AG04449 (cell line): ENCODE measurements at regions not wholly inside any gene's neighbourhood (a gene's known extent, or its start where the extent isn't known, plus 50 kb on each side); places are given as distances from the start of the nearest gene placed in this dataset.

Experiments
- CTCF ChIA-PET: fragments of 350-600 bp; formaldehyde crosslinking; extraction: SDS; loops from one replicate; lab custom pipeline; 2021; ENCODE audit warnings: antibody characterized with exemption; lab: Yijun Ruan, JAX
- POLR2A ChIA-PET: fragments of 400-600, 350-600 bp; formaldehyde crosslinking; extraction: SDS; loops from one replicate; lab custom pipeline; 2020; ENCODE audit warnings: antibody characterized with exemption, inconsistent platforms; lab: Yijun Ruan, JAX
- DNase-seq: peaks from one replicate; pipeline ENCODE4 v3.0.0-alpha.2; 2010; ENCODE audit warnings: low read depth, low spot score
- H3K4me3 ChIP-seq: 2 replicates; pipeline ENCODE4 v1.5.1; 2011; ENCODE audit warnings: low read depth, mild to moderate bottlenecking, control low read depth, low read length
- TF ChIP-seq, protein P1 (sequence below): IDR thresholded peaks from one replicate; pipeline ENCODE4 v1.5.1; 2011; ENCODE audit warnings: mild to moderate bottlenecking, moderate library complexity, low read length, control low read depth, inconsistent platforms; ENCODE audit not compliant: insufficient read depth; ENCODE audit errors: missing control alignments

DNA sequence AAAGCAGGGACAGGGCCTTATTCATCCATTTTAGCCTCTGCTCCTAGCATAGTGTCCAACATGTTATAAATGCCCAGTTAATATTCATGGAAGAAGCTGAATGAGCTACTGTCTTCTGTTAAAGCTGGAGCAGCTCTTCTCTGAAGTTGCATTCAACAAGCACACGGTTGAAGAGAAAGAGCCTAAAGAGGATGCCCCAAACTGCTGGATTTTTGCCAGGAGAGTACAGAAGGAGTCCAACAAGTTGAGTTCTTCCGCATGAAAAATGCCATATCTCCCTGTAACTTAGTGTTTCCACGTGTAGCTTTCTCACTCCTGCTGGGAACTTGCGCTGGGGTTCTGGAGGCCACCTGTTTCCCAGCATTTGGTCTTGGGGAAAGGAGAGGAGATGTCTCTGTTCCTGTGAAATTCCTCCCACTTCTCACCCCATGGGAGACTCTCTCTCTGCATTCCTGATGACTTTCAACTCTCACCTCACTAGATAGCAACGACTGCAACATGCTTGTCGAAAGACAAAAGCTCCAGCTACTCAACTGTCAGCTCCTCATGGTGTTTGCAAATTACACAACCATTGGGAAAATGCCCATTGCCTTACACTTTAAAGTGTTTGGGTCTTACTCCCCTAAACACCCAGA is 122.8 kb downstream of the KIF4B start:
- POLR2A ChIA-PET = no interaction called here
- TF ChIP-seq, protein P1, sequence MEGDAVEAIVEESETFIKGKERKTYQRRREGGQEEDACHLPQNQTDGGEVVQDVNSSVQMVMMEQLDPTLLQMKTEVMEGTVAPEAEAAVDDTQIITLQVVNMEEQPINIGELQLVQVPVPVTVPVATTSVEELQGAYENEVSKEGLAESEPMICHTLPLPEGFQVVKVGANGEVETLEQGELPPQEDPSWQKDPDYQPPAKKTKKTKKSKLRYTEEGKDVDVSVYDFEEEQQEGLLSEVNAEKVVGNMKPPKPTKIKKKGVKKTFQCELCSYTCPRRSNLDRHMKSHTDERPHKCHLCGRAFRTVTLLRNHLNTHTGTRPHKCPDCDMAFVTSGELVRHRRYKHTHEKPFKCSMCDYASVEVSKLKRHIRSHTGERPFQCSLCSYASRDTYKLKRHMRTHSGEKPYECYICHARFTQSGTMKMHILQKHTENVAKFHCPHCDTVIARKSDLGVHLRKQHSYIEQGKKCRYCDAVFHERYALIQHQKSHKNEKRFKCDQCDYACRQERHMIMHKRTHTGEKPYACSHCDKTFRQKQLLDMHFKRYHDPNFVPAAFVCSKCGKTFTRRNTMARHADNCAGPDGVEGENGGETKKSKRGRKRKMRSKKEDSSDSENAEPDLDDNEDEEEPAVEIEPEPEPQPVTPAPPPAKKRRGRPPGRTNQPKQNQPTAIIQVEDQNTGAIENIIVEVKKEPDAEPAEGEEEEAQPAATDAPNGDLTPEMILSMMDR = no peak
- no peak for DNase-seq
- CTCF ChIA-PET = interaction anchor here (0.9 to 6.3 kb wide), 6 partner anchors 8 to 1688 kb away, joined by 3 to 56 read pairs (median 6); no protein-coding TSS in a partner anchor
- H3K4me3 ChIP-seq = no peak overlapping the region

DNA sequence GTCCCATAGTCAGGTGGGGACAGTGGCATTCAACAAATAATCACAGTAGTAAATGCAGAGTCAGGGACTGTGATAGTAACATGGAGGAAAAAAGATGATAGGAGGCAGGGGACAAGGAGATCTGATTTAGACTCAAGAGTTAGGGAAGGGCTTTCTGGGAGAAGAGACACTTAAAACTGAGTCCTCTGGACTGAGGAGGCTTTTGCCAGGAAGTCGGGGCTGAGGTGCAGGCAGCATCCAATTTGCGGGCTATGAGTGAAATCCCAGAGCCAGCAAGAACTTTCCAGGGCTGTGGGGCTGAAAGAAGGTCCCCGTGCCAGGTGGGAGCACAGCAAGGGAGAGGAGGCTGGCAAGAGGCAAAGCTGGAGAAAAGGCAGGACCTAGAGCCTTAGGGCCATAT is 124.1 kb downstream of the KIF4B start:
- no peak overlapping the region for H3K4me3 ChIP-seq
- no peak for DNase-seq
- CTCF ChIA-PET = interaction anchor here (0.6 to 6.3 kb wide), 7 partner anchors 10 to 1995 kb away, joined by 3 to 56 read pairs (median 13); no protein-coding TSS in a partner anchor
- TF ChIP-seq, protein P1 = no peak
- POLR2A ChIA-PET = no interaction called here

DNA sequence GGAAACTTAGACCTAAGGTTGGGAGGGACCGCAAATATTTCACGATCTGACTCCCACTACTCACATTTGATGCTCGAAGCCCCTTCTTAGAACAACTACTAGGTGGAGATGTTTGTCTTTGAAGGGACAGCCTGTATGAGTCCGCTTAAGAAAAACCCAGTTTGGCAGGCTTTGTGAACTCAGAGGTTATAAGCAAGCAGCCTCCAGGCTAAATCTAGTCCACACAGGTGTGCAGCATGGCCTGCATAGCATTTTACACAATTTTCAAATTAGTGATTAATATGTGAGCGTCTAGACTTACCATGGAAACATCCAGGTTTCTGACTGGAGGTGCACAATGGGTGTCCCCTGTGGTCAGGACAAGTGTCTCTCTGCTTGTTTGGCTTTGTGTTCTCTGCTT is 127.1 kb downstream of the KIF4B start:
- H3K4me3 ChIP-seq = no peak overlapping the region
- TF ChIP-seq, protein P1 = no peak
- POLR2A ChIA-PET = no interaction called here
- no peak for DNase-seq
- CTCF ChIA-PET = interaction anchor here (0.9 to 6.3 kb wide), 7 partner anchors 8 to 1992 kb away, joined by 4 to 56 read pairs (median 13); no protein-coding TSS in a partner anchor

DNA sequence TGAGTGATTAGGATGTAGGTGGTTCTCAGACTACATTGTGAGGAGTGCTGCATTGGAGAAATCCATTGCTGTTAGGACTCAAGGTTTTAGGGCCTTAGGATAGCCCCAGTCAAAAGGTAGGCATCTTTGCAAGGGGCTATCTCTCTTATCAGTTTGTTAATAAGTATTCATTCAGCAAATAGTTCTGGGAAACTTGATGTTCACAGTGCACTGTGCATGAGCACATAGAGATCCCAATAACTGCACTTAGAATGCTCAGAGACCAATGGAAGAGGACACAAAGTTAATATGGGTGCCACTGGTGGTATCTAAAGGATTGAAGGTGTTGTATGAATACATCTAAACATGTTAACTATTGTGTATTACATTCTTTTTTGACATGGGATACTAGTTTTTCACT is 131.4 kb downstream of the KIF4B start:
- no peak for DNase-seq
- POLR2A ChIA-PET = no interaction called here
- TF ChIP-seq, protein P1 = no peak
- no peak overlapping the region for H3K4me3 ChIP-seq
- CTCF ChIA-PET = no interaction called here

DNA sequence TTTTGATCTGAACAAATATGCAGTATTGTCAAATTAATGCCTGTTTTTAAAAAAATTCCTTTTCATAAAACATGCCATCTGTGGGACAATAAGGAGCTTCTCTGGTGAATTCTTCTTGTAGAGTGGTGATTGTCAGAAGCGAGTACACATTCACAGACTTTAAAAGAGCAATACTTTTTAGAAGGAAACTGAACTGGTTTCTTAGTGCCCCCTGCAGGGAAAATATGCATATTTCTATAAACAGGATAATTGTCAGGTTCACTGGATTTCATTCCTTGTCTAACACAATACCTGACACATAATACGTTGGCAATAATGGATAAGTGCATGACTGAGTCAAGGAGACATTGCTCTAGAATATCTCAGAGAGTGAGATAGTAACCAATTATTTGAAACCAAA is 133.7 kb downstream of the KIF4B start:
- TF ChIP-seq, protein P1 = no peak
- ChIA-PET POLR2A (no interaction called here), CTCF (interaction anchor here (0.7 to 5.3 kb wide), 18 partner anchors 7 to 1659 kb away, joined by 3 to 123 read pairs (median 5); no protein-coding TSS in a partner anchor)
- no peak overlapping the region for H3K4me3 ChIP-seq
- no peak for DNase-seq

DNA sequence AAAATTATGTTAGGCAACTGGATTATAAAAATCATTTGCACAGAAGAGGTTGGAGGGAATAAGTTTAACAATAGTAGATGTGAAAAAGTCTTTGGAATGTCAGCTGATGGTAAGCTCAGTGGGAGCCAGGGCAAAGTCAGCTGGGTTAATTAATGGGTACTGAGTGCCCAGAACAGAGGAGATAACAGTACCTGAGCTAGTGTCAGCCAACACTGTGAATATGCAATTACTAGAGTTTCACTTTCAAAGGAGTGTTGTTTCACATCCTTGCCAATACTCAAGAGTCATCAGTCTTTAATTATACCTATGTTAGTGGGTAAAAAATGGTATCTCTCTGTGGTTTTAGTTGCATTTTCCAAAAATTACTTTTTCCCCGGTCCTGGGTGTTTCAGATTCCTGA is 135.1 kb downstream of the KIF4B start:
- CTCF ChIA-PET = interaction anchor here (0.6 to 5.3 kb wide), 7 partner anchors 9 to 803 kb away, joined by 3 to 123 read pairs (median 8); no protein-coding TSS in a partner anchor
- TF ChIP-seq, protein P1 = no peak
- DNase-seq = no peak
- H3K4me3 ChIP-seq = no peak overlapping the region
- POLR2A ChIA-PET = interaction anchor here (0.6 kb wide), 1 partner anchor 489 kb away, joined by 3 read pairs; no protein-coding TSS in a partner anchor
